ENCODE measurements at regions not wholly inside any gene's neighbourhood (a gene's known extent, or its start where the extent isn't known, plus 50 kb on each side); places are given as distances from the start of the nearest gene placed in this dataset.

- no peak for DNase-seq
These were observed 216.0 kb downstream of the HAPSTR1 start for GRCh38 chr16:9307446-9307845.

GRCh38 chr16:9308356-9308801 lies 216.9 kb downstream of the HAPSTR1 start:
- no peak for DNase-seq

- DNase-seq = no peak
These were observed 217.4 kb downstream of the HAPSTR1 start for GRCh38 chr16:9308850-9309249.

GRCh38 chr16:9309844-9310243 lies 218.4 kb downstream of the HAPSTR1 start:
- no peak for DNase-seq

GRCh38 chr16:9311303-9311954 lies 220.0 kb downstream of the HAPSTR1 start:
- DNase-seq = no peak

- no peak for DNase-seq
These were observed 224.6 kb downstream of the HAPSTR1 start for GRCh38 chr16:9316008-9316407.

GRCh38 chr16:9316615-9317014 lies 225.2 kb downstream of the HAPSTR1 start:
- DNase-seq = no peak

- DNase-seq = no peak
These were observed 227.3 kb downstream of the HAPSTR1 start for GRCh38 chr16:9318764-9319163.

- no peak for DNase-seq
These were observed 231.3 kb downstream of the HAPSTR1 start for GRCh38 chr16:9322769-9323168.

GRCh38 chr16:9323170-9323569 lies 231.7 kb downstream of the HAPSTR1 start:
- DNase-seq = no peak

- no peak for DNase-seq
These were observed 235.8 kb downstream of the HAPSTR1 start for GRCh38 chr16:9327253-9327652.

- no peak for DNase-seq
These were observed 237.0 kb downstream of the HAPSTR1 start for GRCh38 chr16:9328411-9328810.

GRCh38 chr16:9330095-9330494 lies 238.7 kb downstream of the HAPSTR1 start:
- DNase-seq = no peak

- no peak for DNase-seq
These were observed 240.1 kb downstream of the HAPSTR1 start for GRCh38 chr16:9331503-9331902.

- no peak for DNase-seq
These were observed 241.2 kb downstream of the HAPSTR1 start for GRCh38 chr16:9332574-9333148.

- no peak for DNase-seq
These were observed 242.0 kb downstream of the HAPSTR1 start for GRCh38 chr16:9333469-9333868.

GRCh38 chr16:9334103-9334502 lies 242.7 kb downstream of the HAPSTR1 start:
- DNase-seq = no peak

GRCh38 chr16:9337308-9338032 lies 246.0 kb downstream of the HAPSTR1 start:
- no peak for DNase-seq

GRCh38 chr16:9338068-9338467 lies 246.6 kb downstream of the HAPSTR1 start:
- DNase-seq = no peak

GRCh38 chr16:9338510-9338909 lies 247.1 kb downstream of the HAPSTR1 start:
- DNase-seq = no peak

GRCh38 chr16:9340526-9341256 lies 249.2 kb downstream of the HAPSTR1 start:
- no peak for DNase-seq

- no peak for DNase-seq
These were observed 251.8 kb downstream of the HAPSTR1 start for GRCh38 chr16:9343276-9343675.

GRCh38 chr16:9344508-9344907 lies 253.1 kb downstream of the HAPSTR1 start:
- no peak for DNase-seq

GRCh38 chr16:9345046-9345445 lies 253.6 kb downstream of the HAPSTR1 start:
- no peak for DNase-seq

All from HCEC 1CT (cell line).